ENCODE measurements at regions not wholly inside any gene's neighbourhood (a gene's known extent, or its start where the extent isn't known, plus 50 kb on each side); places are given as distances from the start of the nearest gene placed in this dataset.

DNA sequence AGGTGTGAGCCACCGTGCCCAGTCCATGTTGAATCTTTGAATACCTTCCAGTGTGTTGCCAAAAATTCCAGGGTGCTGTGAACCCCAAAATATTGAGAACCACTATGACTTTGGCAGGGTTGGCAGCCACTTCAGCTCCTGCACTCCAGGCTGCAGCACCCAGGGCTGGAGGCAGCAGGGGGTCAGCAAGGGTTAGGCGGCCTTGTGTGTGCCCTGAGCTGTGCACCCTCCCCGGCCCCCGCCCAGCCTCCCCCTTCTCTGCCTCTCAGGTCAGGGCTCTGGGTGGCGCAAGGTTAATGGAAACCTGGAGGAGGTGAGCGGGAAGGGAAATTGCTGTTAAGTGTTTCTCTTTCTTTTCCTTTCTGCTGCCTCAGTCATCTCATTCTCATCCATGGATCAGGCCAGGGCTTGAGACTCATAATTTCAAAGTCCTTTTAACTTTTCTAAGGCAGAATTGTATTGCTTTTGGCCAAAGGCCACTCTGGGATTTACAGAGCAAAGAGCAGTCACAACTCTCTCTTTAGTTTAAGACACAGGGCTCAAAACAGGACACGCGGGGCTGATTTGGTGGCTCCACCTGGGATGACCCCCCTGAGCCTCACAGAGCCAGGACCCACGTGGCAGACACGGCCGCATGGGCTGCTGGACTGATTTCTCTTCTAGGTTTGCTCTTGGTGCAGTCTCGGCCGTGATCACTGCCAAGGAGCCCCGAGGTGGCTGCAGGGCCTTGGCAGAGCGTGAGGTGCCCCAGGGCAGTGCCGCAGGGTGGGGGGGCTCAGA, 212.3 kb downstream of the PTPRU start:
- CTCF ChIA-PET: no interaction called here
- POLR2A ChIA-PET: no interaction called here

DNA sequence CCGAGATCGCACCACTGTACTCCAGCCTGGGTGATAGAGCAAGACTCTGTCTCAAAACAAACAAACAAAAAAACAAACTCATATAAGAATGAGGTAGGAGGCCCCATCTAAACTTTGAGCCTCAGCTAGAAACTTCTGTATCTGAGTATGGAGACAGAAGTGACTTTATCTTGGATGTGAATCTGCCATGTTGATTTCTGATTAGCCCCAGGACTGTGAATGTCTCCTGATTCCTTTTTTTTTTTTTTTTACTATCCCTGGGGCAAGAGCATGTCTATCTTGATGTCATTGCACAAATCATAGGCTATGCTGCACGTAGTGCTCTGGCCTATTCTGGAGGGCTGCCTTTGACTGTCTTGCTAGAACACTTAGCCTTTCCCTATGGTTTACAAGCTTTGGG, 211.0 kb downstream of the PTPRU start:
- ChIA-PET POLR2A (no interaction called here), CTCF (no interaction called here)
- no peak for DNase-seq (ENCODE audit: extremely low spot score)
- TF ChIP-seq SP1 (IDR thresholded peaks at IDR 0.05) (no peak), NFRKB (IDR thresholded peaks at IDR 0.05) (no peak), TARDBP (IDR thresholded peaks at IDR 0.05) (no peak), ELF4 (IDR thresholded peaks at IDR 0.05) (no peak), BHLHE40 (IDR thresholded peaks at IDR 0.05; ENCODE audit: borderline replicate concordance) (no peak), ZNF384 (IDR thresholded peaks at IDR 0.05) (no peak), FOXK2 (IDR thresholded peaks at IDR 0.05) (no peak), L3MBTL2 (conservative IDR thresholded peaks at IDR 0.05) (no peak), SUZ12 (IDR thresholded peaks at IDR 0.05) (no peak), HDGF (IDR thresholded peaks at IDR 0.05; ENCODE audit: borderline replicate concordance) (no peak), LEF1 (IDR thresholded peaks at IDR 0.05; ENCODE audit: borderline replicate concordance) (no peak), FOXA1 (IDR thresholded peaks at IDR 0.05) (no peak), CTBP1 (IDR thresholded peaks at IDR 0.05; ENCODE audit: borderline replicate concordance) (no peak), ARNT (IDR thresholded peaks at IDR 0.05) (no peak), FOXM1 (IDR thresholded peaks at IDR 0.05; ENCODE audit: borderline replicate concordance) (no peak)
- TF ChIP-seq, protein P1, sequence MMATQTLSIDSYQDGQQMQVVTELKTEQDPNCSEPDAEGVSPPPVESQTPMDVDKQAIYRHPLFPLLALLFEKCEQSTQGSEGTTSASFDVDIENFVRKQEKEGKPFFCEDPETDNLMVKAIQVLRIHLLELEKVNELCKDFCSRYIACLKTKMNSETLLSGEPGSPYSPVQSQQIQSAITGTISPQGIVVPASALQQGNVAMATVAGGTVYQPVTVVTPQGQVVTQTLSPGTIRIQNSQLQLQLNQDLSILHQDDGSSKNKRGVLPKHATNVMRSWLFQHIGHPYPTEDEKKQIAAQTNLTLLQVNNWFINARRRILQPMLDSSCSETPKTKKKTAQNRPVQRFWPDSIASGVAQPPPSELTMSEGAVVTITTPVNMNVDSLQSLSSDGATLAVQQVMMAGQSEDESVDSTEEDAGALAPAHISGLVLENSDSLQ (IDR thresholded peaks at IDR 0.05): no peak

More for the DNA sequence above, 212.3 kb downstream of the PTPRU start:
- DNase-seq (ENCODE audit: extremely low spot score): no peak
- TF ChIP-seq, protein P1 (IDR thresholded peaks at IDR 0.05): no peak
- TF ChIP-seq L3MBTL2 (conservative IDR thresholded peaks at IDR 0.05) (no peak), CTBP1 (IDR thresholded peaks at IDR 0.05; ENCODE audit: borderline replicate concordance) (no peak), SP1 (IDR thresholded peaks at IDR 0.05) (no peak), FOXK2 (IDR thresholded peaks at IDR 0.05) (no peak), NFRKB (IDR thresholded peaks at IDR 0.05) (no peak), BHLHE40 (IDR thresholded peaks at IDR 0.05; ENCODE audit: borderline replicate concordance) (no peak)

DNA sequence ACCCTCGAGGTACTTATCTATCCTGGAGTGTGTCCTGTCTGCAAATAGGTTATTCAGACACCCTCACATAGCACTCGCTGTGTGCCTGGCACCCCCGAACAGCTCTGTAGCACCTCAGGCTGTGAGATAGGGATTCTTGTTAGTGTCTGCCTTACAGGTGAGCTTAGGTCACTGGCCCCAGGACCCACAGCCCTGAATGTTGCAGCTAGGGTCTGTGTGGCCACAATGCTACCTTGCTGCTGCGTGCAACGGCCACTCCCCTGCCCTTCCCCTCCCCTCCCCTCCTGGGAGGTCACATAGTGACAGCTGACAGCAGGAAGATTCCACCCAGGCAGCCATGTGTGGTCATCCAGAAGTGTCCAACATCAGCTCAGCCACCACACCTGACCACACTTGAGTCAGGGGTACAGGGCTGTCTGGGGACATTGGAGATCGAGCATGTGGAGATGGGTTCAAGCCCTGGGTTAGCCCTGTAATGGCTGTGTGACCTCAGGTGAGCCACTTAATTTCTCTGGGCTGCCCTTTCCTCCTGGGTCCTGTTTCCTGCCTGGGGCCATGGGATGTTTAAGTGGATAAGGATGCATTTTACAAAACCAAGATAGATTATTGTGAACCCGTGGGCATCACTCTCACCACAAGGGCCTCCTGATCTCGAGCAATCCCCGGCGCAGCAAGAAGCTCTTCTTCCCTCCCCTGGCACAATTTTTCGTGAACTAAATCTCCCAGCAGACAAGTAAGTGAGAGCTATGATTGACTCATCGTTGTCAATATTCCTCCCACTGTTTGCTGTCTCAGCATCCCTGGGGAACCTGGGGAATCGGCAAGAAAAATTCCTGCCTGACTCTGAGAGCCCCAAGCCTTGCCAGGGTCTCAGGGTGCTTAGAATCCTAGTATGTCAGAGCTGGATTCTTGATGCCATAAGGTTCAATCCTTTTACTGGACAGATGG, 208.7 kb downstream of the PTPRU start:
- CTCF ChIA-PET: no interaction called here

GRCh38 chr1:29444081-29444715, 207.9 kb downstream of the PTPRU start:
- POLR2A ChIA-PET: no interaction called here
- CTCF ChIA-PET: no interaction called here
- TF ChIP-seq SUZ12 (IDR thresholded peaks at IDR 0.05): no peak
- TF ChIP-seq ELF4 (IDR thresholded peaks at IDR 0.05): no peak
- TF ChIP-seq ZNF384 (IDR thresholded peaks at IDR 0.05): no peak
- no peak for TF ChIP-seq TARDBP (IDR thresholded peaks at IDR 0.05)
- no peak for TF ChIP-seq BHLHE40 (IDR thresholded peaks at IDR 0.05; ENCODE audit: borderline replicate concordance)
- no peak for TF ChIP-seq FOXK2 (IDR thresholded peaks at IDR 0.05)
- no peak for TF ChIP-seq L3MBTL2 (conservative IDR thresholded peaks at IDR 0.05)
- TF ChIP-seq, protein P1 (IDR thresholded peaks at IDR 0.05): no peak
- no peak for TF ChIP-seq SP1 (IDR thresholded peaks at IDR 0.05)
- no peak for TF ChIP-seq LEF1 (IDR thresholded peaks at IDR 0.05; ENCODE audit: borderline replicate concordance)
- TF ChIP-seq HDGF (IDR thresholded peaks at IDR 0.05; ENCODE audit: borderline replicate concordance): no peak
- no peak for DNase-seq (ENCODE audit: extremely low spot score)

More for the DNA sequence above, 208.7 kb downstream of the PTPRU start:
- POLR2A ChIA-PET: no interaction called here
- no peak for DNase-seq (ENCODE audit: extremely low spot score)
- no peak for TF ChIP-seq NFRKB (IDR thresholded peaks at IDR 0.05)
- TF ChIP-seq ARNT (IDR thresholded peaks at IDR 0.05): no peak
- TF ChIP-seq LEF1 (IDR thresholded peaks at IDR 0.05; ENCODE audit: borderline replicate concordance): no peak
- no peak for TF ChIP-seq FOXK2 (IDR thresholded peaks at IDR 0.05)
- no peak for TF ChIP-seq FOXM1 (IDR thresholded peaks at IDR 0.05; ENCODE audit: borderline replicate concordance)
- TF ChIP-seq FOXA1 (IDR thresholded peaks at IDR 0.05): no peak
- TF ChIP-seq ZNF384 (IDR thresholded peaks at IDR 0.05): no peak
- TF ChIP-seq, protein P1 (IDR thresholded peaks at IDR 0.05): no peak
- TF ChIP-seq CTBP1 (IDR thresholded peaks at IDR 0.05; ENCODE audit: borderline replicate concordance): no peak
- no peak for TF ChIP-seq L3MBTL2 (conservative IDR thresholded peaks at IDR 0.05)
- no peak for TF ChIP-seq ELF4 (IDR thresholded peaks at IDR 0.05)
